Sigmoid colon (tissue), 6 donors: ENCODE measurements at regions not wholly inside any gene's neighbourhood (a gene's known extent, or its start where the extent isn't known, plus 50 kb on each side); places are given as distances from the start of the nearest gene placed in this dataset.

Experiments used
- DNase-seq: peaks from one replicate; pipeline ENCODE4 v3.0.0-alpha.2; 2019
- H3K27ac ChIP-seq, 4 donors: fragments of 200-600 bp; sonication (generic); one replicate each; pipeline ENCODE4 v1.5.1; 2016 to 2019; ENCODE audit warnings: mild to moderate bottlenecking in 1 of 4
- H3K27me3 ChIP-seq, 3 donors: fragments of 200-600 bp; sonication (generic); one replicate each; pipeline ENCODE4 v1.5.1; 2019; ENCODE audit warnings: mild to moderate bottlenecking in 1 of 3
- H3K36me3 ChIP-seq, 4 donors: fragments of 200-600 bp; sonication (generic); one replicate each; pipeline ENCODE4 v1.5.1; 2016 to 2019
- H3K4me1 ChIP-seq, 4 donors: fragments of 200-600 bp; sonication (generic); one replicate each; pipeline ENCODE4 v1.5.1; 2017 to 2019
- H3K4me3 ChIP-seq, 4 donors: fragments of 200-600 bp; sonication (generic); one replicate each; pipeline ENCODE4 v1.5.1; 2017 to 2019; ENCODE audit warnings: mild to moderate bottlenecking in 2 of 4, moderate library complexity in 1 of 4
- H3K9me3 ChIP-seq, 4 donors: fragments of 200-600 bp in 3 of 4; sonication (generic) in 3 of 4; one replicate each; pipeline versions ENCODE4 v1.5.1 to v1.6.1; 2013 to 2019
- EP300 ChIP-seq, 4 donors: sonication (generic); formaldehyde crosslinking; IDR thresholded peaks; one replicate each; pipeline ENCODE4 v1.6.1; 2017; ENCODE audit warnings: antibody characterized with exemption in 4 of 4
- POLR2A ChIP-seq, 2 donors: fragments of 450-650 bp; IDR thresholded peaks; one replicate each; pipeline ENCODE4 v1.6.1; 2016; ENCODE audit warnings: antibody characterized with exemption in 2 of 2, mild to moderate bottlenecking in 2 of 2, moderate library complexity in 2 of 2
- POLR2AphosphoS5 ChIP-seq, 4 donors: sonication (generic); formaldehyde crosslinking; IDR thresholded peaks; one replicate each; pipeline ENCODE4 v1.6.1; 2017; ENCODE audit warnings: antibody characterized with exemption in 4 of 4
- WGBS, 2 donors: extraction: QIAGEN DNeasy Blood & Tissue Kit; methylation state at CpG; one replicate each; pipeline ENCODE4 v1.1.7; 2013; 5-methylcytosine and 5-hydroxymethylcytosine counted together
- intact Hi-C: fragments of 100-400 bp; cut with DNase I; formaldehyde crosslinking; loops from one replicate; pipeline ENCODE4 v1.15.1; 2023
- TF ChIP-seq, protein P1 (sequence below), 4 experiments: fragments of 450-650 bp in 3 of 4; fragments of 200-600 bp in 1 of 4; IDR thresholded peaks; one replicate each; pipeline ENCODE4 v1.5.1; 2016 to 2019; ENCODE audit warnings: antibody characterized with exemption in 4 of 4, mild to moderate bottlenecking in 3 of 4, moderate library complexity in 2 of 4
- donor health status: healthy with polysubstance abuse.
- donor health status: healthy.

DNA sequence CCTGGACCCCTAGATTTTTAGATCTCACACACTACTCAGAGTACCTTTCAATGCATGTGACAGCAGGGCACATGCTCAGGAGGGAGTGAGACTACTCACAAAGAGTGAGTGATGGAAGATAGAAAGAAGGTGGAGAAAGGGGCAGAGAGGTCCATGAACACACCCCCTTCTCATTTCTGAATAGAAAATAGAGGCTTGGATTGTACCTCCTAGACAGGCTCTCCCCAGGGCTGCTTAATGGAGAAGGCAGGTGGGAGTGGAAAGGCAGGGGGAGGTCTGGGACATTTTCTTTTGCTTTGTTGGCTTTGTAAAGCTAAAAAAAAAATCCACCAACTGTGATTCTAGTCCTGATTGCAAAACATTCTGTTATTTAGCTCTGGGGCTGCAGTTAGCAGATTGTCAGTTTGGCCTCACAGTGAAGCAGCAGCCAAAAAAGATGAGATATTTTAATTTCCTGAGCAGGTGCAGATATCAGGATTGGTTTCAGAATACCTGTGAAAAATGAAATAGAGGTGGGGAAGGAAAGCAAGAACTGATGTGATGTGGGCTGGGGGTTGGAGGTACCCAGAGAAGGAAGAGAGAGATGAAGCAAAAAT is 119.3 kb upstream of the GYPC start:
- Histone ChIP-seq H3K4me3 (no peak overlapping the region), H3K9me3 (no peaks in the 10 kb centered on the region), H3K27ac (no peak overlapping the region), H3K36me3 (no peaks in the 10 kb centered on the region), H3K27me3 (no peaks in the 10 kb centered on the region), H3K4me1 (no peaks in the 10 kb centered on the region)
- TF ChIP-seq EP300 (IDR thresholded peaks at IDR 0.05) (no peak), POLR2AphosphoS5 (IDR thresholded peaks at IDR 0.05) (no peak), POLR2A (IDR thresholded peaks at IDR 0.05) (no peak)
- TF ChIP-seq, protein P1, sequence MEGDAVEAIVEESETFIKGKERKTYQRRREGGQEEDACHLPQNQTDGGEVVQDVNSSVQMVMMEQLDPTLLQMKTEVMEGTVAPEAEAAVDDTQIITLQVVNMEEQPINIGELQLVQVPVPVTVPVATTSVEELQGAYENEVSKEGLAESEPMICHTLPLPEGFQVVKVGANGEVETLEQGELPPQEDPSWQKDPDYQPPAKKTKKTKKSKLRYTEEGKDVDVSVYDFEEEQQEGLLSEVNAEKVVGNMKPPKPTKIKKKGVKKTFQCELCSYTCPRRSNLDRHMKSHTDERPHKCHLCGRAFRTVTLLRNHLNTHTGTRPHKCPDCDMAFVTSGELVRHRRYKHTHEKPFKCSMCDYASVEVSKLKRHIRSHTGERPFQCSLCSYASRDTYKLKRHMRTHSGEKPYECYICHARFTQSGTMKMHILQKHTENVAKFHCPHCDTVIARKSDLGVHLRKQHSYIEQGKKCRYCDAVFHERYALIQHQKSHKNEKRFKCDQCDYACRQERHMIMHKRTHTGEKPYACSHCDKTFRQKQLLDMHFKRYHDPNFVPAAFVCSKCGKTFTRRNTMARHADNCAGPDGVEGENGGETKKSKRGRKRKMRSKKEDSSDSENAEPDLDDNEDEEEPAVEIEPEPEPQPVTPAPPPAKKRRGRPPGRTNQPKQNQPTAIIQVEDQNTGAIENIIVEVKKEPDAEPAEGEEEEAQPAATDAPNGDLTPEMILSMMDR (IDR thresholded peaks at IDR 0.05): no peak
- intact Hi-C loops: no loop called here
- no peak for DNase-seq

DNA sequence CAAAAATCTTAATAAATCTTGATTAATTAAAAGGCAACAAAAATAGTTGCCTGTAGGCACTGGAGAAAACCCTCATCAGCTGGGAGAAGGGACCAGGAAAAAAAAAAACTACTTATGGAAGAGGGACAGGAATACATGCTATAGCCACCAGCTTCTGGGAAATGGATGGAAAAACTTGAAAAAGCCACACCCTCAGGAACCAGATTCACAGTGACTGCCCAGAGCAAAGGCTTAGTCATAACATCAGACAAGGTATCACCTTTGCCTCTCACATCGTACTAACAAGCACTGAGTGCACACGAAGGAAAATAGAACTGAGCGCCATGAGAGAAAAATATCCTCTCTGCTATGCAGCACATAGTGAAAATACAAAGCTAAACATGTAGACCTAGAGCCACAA is 116.9 kb upstream of the GYPC start:
- Histone ChIP-seq H3K27me3 (no peaks in the 10 kb centered on the region), H3K27ac (no peak overlapping the region), H3K4me1 (no peaks in the 10 kb centered on the region), H3K9me3 (peaks cover 0 to 4% (median 0%) of the 10 kb centered on the region in 4 donors), H3K36me3 (no peaks in the 10 kb centered on the region), H3K4me3 (no peak overlapping the region)
- WGBS, 2 donors: 87 to 91% methylated on average over 3 of the region's 3 CpGs
- intact Hi-C loops: no loop called here
- TF ChIP-seq, protein P1 (IDR thresholded peaks at IDR 0.05): no peak
- no peak for TF ChIP-seq EP300 (IDR thresholded peaks at IDR 0.05)
- no peak for TF ChIP-seq POLR2AphosphoS5 (IDR thresholded peaks at IDR 0.05)
- TF ChIP-seq POLR2A (IDR thresholded peaks at IDR 0.05): no peak
- no peak for DNase-seq

DNA sequence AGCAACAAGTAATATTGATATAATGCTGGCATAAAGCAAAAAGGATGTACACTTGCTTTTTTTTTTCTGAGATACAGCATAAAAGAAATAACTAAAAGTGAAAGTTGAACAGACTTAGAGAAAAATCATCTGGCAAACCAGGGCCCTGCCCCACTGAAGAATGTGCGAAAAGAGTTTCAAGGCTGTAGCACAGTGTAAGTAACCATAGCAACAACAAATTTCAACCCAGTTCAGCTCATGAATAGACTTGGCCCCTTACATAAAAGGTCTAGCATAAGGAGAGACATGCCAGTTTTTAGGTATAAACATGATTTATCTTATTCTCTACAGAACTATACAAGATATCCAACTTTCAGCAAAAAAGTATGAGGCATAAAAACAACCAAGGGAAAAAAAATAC is 113.7 kb upstream of the GYPC start:
- 81 to 94% methylated on average over 1 of the region's 1 CpG for WGBS, 2 donors
- Histone ChIP-seq H3K27ac (no peak overlapping the region), H3K4me3 (no peak overlapping the region), H3K36me3 (no peaks in the 10 kb centered on the region), H3K4me1 (no peaks in the 10 kb centered on the region), H3K27me3 (no peaks in the 10 kb centered on the region), H3K9me3 (peaks cover 0 to 4% (median 0%) of the 10 kb centered on the region in 4 donors)
- intact Hi-C loops: no loop called here
- TF ChIP-seq POLR2AphosphoS5 (IDR thresholded peaks at IDR 0.05) (no peak), EP300 (IDR thresholded peaks at IDR 0.05) (no peak), POLR2A (IDR thresholded peaks at IDR 0.05) (no peak)
- TF ChIP-seq, protein P1 (IDR thresholded peaks at IDR 0.05): no peak
- no peak for DNase-seq

DNA sequence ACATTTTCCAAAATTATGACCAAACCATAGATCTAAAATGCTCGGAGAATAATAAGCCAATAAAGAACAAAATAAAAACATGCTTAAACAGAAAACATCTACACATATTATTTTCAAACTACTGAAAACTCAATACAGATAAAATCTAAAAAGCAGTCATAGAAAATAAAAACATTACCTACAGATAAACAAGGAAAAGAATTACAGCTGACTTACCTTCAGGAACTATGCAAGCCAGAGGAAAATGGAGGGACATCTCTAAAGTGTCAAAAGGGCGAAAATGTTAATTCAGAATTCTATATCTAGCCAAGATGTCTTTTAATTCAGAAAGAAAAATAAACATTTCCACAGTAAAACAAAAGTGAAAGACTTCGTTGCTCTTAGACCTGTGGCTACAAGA is 112.9 kb upstream of the GYPC start:
- intact Hi-C loops: no loop called here
- Histone ChIP-seq H3K4me3 (no peak overlapping the region), H3K9me3 (peaks cover 0 to 4% (median 0%) of the 10 kb centered on the region in 4 donors), H3K27me3 (no peaks in the 10 kb centered on the region), H3K27ac (no peak overlapping the region), H3K4me1 (no peaks in the 10 kb centered on the region), H3K36me3 (no peaks in the 10 kb centered on the region)
- DNase-seq: no peak
- TF ChIP-seq POLR2A (IDR thresholded peaks at IDR 0.05) (no peak), EP300 (IDR thresholded peaks at IDR 0.05) (no peak), POLR2AphosphoS5 (IDR thresholded peaks at IDR 0.05) (no peak)
- TF ChIP-seq, protein P1 (IDR thresholded peaks at IDR 0.05): no peak
- 78 to 84% methylated on average over 3 of the region's 3 CpGs for WGBS, 2 donors

DNA sequence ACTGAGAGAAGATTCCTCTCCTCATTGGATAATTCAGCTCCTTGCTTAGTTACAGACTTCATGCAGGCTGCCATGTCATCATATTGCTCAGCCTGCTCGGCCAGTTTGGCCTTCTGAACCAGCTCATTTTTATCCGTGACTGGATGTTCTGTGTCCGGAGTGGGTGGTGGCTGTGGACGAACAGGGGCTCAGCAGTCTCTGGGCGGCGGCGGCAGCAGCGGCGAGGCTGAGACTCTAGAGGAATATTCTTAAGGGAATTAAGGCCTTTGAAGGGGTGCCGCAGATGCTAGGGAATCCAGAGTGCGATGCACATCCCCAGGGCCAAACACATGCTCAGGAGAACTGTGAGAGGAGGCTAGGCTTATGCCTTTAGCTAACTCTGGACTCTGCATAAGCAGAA is 97.9 kb upstream of the GYPC start:
- Histone ChIP-seq H3K27ac (no peak overlapping the region), H3K4me3 (no peak overlapping the region), H3K9me3 (peaks cover 0 to 4% (median 0%) of the 10 kb centered on the region in 4 donors), H3K36me3 (no peaks in the 10 kb centered on the region), H3K27me3 (no peaks in the 10 kb centered on the region), H3K4me1 (no peaks in the 10 kb centered on the region)
- TF ChIP-seq POLR2A (IDR thresholded peaks at IDR 0.05) (no peak), POLR2AphosphoS5 (IDR thresholded peaks at IDR 0.05) (no peak), EP300 (IDR thresholded peaks at IDR 0.05) (no peak)
- TF ChIP-seq, protein P1 (IDR thresholded peaks at IDR 0.05): no peak
- 90 to 93% methylated on average over 11 of the region's 11 CpGs for WGBS, 2 donors
- intact Hi-C loops: no loop called here
- no peak for DNase-seq
